GM06990 (cell line): ENCODE measurements at regions not wholly inside any gene's neighbourhood (a gene's known extent, or its start where the extent isn't known, plus 50 kb on each side); places are given as distances from the start of the nearest gene placed in this dataset.

Source experiments
- DNase-seq: peaks from one replicate; pipeline ENCODE4 v3.0.0-alpha.2; 2011; ENCODE audit not compliant: insufficient read length; ENCODE audit errors: extremely low read depth
- H3K27me3 ChIP-seq: replicated peaks from 2 replicates; pipeline ENCODE4 v1.6.0; 2011; ENCODE audit warnings: low read length; ENCODE audit not compliant: control insufficient read depth, insufficient read depth
- H3K36me3 ChIP-seq: 2 replicates; pipeline ENCODE4 v1.5.1; 2011; ENCODE audit warnings: low read length; ENCODE audit not compliant: control insufficient read depth, insufficient read depth
- H3K4me3 ChIP-seq: replicated peaks from 2 replicates; pipeline ENCODE4 v1.5.1; 2011; ENCODE audit warnings: low read depth, mild to moderate bottlenecking, control low read depth, low read length
- CTCF ChIP-seq: IDR thresholded peaks from 2 replicates; pipeline ENCODE4 v1.5.1; 2011; ENCODE audit warnings: low read length, control low read depth, mild to moderate bottlenecking, inconsistent platforms; ENCODE audit not compliant: insufficient read depth, poor library complexity, severe bottlenecking

GRCh38 chr2:235311044-235311443 is 182.8 kb upstream of the AGAP1 start:
- TF ChIP-seq CTCF = no peak
- Histone ChIP-seq H3K36me3 (no peaks in the 10 kb centered on the region), H3K4me3 (no peak overlapping the region), H3K27me3 (no peaks in the 10 kb centered on the region)
- no peak for DNase-seq

- H3K36me3 ChIP-seq = no peaks in the 10 kb centered on the region
- TF ChIP-seq CTCF = no peak
- DNase-seq = no peak
- H3K4me3 ChIP-seq = no peak overlapping the region
- H3K27me3 ChIP-seq = no peaks in the 10 kb centered on the region
These were observed 181.3 kb upstream of the AGAP1 start for GRCh38 chr2:235312571-235312970.

- Histone ChIP-seq H3K27me3 (no peaks in the 10 kb centered on the region), H3K4me3 (no peak overlapping the region), H3K36me3 (no peaks in the 10 kb centered on the region)
- no peak for TF ChIP-seq CTCF
- DNase-seq = no peak
These were observed 179.4 kb upstream of the AGAP1 start for GRCh38 chr2:235314371-235314930.

GRCh38 chr2:235319095-235319494 is 174.7 kb upstream of the AGAP1 start:
- no peak for TF ChIP-seq CTCF
- DNase-seq = no peak
- Histone ChIP-seq H3K27me3 (no peaks in the 10 kb centered on the region), H3K36me3 (no peaks in the 10 kb centered on the region), H3K4me3 (no peak overlapping the region)

GRCh38 chr2:235320326-235320725 is 173.5 kb upstream of the AGAP1 start:
- no peak overlapping the region for H3K4me3 ChIP-seq

More at GRCh38 chr2:235320326-235320725, 173.5 kb upstream of the AGAP1 start:
- Histone ChIP-seq H3K36me3 (no peaks in the 10 kb centered on the region), H3K27me3 (no peaks in the 10 kb centered on the region)
- no peak for DNase-seq
- TF ChIP-seq CTCF = no peak
